ENCODE measurements at regions not wholly inside any gene's neighbourhood (a gene's known extent, or its start where the extent isn't known, plus 50 kb on each side); places are given as distances from the start of the nearest gene placed in this dataset.

DNA sequence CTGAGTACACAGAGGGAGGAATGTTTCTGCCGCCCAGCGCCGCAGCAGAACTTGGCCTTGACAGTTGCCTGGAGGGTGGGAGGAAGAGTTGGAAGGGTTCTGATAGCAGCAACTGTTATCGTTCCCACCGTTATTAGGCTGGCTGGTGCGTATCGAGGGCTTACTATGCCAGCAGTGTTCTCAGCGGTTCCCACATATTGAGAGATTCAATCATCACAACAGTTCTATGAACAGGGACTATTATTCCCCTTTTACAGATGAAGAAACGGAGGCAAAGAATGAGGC, 380.1 kb upstream of the SULF2 start:
- DNase-seq, result no peak

DNA sequence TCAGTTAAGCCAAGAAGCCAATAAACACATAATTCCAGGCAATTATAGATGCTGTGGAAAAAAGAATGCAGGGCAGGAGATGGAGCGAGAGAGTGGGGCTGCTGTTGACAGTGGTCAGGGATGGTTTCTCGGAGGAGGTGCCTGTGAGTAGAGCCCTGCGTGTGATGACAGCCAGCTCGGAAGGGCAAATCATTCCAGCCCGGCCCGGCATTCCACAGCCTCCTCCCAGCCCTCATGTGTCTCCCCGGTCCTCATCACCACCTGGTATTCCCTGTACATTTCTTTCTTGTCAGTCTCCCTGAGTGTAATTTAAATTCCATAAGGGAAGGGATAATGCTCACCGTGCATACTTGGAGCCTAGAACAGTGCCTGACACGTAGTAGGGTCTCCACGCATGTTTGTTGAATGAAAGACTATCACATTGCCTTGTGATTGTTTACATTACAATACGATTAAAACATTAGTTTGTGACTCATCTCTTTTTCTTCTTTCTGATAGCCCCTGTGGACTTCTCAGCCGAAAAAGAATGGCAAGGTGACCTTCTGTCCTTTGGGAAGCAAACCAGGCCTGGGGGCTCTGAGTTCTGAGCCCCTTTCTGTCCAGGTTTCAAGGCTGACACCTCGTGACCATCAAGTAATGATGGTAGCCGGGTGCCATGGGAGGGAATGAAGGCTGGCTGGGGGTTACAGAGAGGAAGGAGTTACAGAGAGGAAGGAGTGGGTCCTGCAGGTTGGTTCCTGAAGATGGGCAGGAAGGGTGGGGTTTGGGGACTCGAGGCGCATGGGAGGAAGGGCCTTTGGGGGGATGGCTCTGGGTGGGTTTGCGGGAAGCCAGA, 379.5 kb upstream of the SULF2 start:
- DNase-seq, result no peak

DNA sequence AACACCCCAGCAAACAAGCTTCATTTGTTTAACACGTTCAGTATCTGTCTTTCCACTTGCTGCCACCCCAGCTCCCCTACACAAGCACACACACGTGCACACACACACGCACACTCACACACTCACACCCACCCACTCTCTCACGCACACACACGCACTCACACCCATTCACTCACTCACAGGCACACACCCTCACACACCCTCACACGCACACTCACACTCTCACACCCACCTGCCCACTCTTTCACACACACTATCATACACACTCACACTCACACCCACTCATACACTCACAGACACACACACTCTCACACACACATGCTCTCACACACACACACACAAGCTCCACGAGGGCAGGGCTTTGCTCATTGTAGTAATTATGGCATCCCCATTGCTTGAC, 378.8 kb upstream of the SULF2 start:
- no peak for DNase-seq

DNA sequence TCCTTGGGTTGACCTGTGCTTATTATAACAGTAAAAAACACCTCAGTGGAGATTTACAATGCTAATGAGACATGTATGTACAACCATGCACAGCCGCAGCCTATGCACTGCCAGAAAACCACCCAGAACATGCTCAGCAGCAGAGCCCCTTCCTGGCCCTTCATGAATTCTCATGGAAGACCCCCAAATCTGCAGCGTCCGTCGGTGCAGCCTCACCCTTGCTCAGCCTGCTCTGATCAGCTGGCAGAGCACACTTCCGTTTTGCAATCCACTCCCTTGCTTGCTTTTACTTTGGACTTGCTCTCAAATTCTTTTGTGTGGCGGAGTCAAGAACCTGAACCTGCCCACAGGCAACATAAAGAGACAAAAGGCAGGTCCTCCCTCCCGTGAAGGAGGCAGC, 378.2 kb upstream of the SULF2 start:
- no peak for DNase-seq

DNA sequence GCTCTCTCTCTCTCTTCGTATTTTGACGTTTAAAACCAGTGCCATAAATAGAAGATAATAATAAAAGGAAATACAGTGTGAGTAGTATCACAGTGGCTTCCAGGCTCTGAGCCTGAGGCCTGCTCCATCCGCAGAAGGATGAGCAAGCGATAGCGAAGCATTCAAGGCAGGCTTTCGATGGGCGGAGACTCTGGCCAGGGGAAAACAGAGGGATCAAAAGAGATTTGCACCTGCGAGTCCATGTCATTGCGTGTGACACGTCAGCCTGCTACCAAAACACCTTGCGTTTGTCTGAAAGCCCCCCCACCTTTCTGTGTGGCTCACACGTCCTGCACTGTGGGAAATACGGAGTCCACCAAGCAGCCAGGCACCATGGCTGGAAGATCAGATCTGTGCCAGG, 377.3 kb upstream of the SULF2 start:
- DNase-seq, result no peak

DNA sequence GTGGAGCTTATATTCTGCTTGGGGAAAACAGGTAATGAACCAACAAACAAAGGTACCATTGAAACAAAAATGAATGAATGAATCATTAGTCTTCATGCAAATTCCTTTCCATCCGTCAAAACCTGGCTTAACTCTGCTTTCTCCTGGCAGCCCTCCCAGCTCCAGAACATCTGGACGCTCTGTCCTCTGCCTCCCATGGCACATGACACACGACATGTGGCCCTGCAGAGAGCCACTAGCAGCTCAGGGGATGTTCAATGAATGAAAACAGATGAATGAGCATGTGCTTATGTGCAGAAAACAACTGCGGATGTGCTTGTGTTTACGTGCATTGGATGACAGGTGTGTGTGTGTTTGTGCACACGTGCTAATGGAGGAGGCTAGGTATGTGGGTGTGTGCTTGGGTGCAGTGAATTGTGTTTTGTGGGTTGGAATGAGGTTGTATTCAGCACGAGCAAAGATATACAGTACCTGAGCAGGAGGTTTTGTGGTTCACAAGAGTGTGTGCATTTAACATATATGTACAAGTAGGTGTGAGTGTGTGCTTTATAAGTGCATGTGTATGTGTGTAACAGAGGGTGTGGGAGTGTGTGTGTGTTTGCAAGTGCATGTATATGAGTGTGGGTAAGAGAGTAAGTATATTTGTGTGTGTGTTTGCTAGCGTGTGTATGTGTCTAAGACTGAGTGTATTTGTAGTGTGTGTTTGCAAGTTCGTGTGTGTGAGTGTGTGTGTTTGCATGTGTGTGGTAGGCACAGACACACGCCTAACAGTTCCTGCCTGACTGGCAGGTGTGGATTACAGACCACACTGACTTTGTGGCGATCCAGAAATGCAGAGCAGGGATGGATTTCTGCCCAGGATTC, 374.1 kb upstream of the SULF2 start:
- no peak for DNase-seq

DNA sequence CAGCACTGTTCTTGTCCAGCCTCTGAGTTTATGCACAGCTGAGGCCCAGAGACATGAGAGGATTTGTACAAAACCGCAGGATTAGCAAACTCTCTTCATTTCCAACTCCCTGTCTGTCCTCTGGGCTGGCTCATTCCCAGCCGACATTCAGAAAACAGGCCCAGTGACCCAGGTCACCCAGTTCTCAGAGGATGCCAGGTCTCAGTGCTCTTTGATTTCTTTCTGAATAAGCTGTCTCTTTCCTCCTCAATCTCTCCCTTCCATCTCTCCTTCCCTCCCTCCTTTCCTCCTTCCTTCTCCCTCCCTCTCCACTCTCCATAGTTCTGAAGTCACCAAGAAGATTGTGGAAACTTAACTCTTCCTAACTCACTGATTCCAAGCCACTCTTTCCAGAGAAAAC, 372.7 kb upstream of the SULF2 start:
- DNase-seq, result no peak

DNA sequence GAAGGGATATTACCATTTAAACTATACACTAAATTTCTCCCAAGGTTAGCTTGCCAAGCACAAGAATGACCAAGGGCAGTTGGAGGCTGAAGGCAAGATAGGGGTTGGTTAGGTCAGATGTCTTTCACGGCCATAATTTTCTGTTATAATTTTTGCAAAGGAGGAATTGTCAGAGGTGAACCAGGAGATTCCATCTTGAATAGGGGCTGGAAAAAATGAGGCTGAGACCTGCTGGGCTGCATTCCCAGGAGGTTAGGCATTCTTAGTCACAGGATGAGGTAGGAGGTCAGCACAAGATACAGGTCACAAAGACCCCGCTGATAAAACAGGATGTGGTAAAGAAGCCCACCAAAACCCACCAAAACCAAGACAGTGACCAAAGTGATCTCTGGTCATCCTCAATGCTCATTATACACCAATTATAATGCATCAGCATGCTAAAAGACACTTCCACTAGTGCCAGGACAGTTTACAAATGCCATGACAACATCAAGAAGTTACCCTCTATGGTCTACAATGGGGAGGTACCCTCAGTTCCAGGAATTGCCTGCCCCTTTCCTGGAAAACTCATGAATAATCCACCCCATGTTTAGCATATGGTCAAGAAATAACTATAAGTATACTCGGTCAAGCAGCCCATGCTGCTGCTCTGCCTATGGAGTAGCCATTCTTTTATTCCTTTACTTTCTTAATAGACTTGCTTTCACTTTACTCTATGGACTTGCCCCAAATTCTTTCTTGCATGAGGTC, 371.8 kb upstream of the SULF2 start:
- no peak for DNase-seq

DNA sequence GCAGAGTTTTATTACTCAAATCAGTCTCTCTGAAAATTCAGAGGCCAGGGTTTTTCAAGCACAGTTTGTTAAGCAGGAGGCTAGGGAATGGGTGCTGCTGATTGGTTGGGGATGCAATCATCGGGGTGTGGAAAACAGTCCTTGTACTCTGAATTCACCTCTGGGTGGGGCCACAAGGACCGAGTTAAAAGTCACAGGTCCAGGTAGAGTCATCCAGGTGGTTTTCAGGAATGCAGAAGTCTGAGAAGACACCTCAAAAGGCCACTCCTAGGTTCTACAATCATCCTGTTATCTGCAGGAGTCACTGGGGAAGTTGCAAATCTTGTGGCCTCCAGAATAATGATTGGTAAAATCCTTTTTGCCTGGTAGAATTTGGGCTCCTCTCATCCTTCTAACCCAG, 371.2 kb upstream of the SULF2 start:
- no peak for DNase-seq

DNA sequence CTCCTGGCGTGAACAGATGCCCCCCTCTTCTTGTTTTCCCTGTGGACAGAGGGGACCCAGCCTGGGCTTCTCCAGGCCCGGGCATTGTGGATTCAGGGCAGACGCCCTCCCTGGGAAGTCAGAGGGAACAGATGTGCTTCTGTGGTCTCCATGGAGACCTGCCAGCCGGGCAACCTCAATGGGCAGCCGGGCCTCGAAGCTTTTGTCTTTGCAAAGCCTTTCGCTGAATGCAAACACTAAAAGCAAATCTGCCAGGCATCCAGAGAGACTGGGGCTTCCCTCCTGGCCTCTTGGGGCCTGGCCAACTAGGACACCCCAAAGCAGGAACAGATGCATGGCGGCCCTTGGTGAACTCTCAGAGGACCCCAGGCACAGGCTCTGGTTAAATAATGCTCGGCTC, 370.0 kb upstream of the SULF2 start:
- no peak for DNase-seq

DNA sequence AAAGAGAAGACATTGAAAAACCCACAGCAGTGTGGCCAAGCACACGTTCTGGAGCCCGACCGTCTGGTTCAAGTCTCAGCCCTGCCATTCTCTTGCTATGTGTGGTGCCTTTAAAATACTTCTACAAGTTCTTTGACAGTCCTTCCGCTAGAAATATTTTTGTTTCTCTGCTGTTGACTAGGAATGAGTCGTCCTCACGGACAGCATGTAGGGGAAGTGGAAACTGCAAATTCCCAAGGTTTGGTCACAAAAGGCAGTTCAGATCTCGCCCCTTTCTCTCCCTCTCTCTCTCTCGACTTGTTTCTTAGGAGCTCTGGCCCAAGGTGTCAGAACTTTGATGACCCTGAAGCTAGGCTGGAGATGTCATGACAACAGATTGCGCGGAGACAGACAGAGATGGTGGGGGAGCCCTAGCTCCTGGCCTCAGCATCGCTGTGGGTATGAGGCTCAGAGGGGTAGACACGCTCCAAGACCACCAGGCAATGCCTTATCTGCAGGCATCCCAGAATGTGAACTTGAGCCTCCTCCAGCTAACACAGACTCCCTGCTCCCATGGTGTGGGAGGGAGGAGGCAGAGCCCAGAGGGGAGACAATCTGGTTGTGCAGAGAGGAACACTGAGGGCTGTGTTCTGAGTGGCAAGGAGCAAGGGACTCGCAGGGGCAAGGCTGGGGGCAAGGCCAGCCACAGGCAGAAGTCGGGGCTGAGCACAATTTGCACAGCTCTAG, 368.9 kb upstream of the SULF2 start:
- no peak for DNase-seq

DNA sequence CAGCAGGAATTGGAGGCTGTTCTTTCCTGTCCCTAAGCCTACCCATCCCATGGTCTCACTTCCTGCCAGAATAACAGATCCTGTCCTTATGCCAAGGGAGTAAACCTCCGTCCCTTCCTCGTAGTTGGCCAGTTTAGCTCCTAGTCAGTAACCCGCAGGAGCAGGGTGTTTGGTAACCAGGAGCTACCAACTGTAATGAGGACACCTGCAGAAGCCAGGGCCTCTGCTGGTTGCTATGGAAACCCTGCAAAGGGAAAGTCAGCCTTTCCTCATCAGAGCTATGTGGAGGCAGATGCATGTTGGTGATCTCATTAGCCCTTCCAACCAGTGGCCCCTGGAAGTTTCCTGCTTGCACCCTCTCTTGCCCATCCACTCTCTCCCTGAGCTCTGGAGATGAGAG, 368.2 kb upstream of the SULF2 start:
- no peak for DNase-seq

DNA sequence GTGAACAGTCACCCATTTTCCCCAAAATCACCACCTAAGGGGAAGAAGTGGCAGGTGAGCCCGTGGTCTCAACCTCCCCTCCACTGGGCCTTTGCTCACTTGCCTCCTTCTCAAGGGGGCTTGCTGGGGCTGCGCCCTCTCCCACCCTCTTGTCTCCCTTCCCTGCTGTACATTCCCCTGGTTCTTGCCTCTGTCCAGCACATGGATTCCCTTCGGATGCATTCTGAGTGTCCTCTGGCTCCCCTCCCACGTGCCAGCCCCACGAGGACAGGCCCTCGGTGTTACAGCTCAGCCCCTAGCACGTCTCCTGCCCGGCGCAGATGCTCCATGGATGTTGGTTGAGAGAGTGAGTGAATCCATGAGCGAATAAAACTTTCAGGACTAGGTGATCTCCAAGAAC, 367.8 kb upstream of the SULF2 start:
- DNase-seq, result no peak

DNA sequence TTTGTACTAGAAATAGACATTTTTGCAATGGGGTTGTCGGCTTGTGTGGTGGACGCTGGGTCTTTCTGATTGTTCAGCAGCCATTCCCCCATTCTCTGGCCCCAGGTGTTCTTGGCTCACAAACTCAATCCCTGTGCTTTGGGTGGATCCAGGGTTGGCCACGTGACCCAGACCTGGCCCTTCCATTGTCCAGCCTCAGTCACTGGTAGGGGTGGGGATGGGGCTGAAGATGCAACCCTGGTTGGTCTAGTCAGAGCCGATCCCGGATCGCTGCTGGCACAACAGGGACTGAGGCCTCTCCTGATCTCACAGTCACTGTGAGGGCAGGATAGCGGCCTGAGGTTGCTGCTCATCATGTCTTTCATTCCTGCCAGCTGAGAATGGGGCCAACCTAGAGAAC, 365.3 kb upstream of the SULF2 start:
- no peak for DNase-seq

DNA sequence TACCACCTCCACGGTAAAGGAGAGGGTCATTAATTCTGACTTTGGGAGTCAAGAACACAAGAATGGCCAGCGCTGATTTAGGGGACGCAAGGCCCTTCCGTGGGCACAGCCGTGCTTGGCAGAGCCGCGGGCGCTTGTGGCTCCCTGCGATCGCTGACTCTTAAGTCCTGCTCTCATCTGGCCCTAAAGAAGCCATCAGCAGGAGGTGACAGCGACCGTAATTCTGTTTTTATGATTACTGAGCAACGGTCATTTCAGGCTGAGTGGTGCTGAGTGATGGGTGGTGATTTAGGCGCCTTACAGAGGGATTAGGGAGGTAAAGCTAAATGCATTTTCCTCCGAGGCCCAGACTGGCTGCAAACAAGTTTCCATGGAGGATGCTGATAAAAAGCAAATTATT, 364.6 kb upstream of the SULF2 start:
- DNase-seq, result no peak

DNA sequence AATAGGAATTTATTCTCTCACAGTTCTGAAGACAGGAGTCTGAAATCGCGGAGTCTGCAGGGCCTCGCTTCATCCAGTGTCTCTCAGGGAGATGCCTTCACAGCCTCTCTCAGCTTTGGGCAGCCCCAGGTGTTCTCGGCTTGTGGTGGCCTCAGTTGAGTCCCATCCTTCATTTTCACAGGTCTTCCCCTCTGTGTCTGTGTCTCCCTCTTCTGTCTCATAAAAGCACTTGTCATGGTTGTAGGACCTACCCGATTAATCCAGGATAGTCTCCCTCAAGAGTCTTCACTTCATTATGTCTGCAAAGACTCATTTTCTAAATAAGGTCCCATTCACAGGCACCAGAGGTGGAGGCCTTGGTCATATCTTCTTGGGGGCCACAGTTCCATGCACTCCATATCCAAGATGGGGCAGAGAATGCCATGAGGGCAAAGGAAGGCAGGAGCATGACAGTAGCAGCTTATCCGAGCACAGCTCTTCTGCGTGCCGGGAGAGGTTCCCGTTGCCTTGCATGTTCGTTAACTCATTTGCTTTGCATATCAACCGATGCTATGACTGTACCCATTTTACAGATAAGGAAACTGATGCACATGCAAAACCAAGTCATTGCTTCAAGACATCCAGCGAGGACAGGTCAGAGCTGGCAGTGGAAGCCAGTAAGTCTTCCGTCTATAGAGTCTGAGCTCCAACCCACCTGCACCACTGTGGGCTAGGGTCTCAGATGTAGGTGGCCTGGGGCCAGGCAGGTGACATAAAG, 363.8 kb upstream of the SULF2 start:
- no peak for DNase-seq

DNA sequence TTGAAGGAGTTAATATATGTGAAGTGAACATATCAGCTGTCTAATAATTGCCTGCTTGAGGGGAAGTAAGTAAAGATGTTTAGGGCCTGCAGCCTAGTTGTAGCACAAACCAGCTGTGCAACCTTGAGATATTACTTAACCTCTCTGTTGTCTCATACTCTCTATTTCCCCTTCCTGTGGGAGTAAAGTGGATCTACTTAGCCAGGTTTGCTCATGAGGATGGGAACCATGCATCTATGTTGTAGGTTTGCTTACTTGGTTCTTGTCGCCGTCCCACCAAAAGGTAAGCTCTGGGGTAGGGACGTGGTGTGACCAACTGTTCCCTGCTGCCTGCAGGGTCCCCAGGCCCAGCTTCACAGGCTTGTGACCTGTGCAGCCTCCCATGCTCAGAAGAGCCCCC, 362.7 kb upstream of the SULF2 start:
- DNase-seq, result no peak

DNA sequence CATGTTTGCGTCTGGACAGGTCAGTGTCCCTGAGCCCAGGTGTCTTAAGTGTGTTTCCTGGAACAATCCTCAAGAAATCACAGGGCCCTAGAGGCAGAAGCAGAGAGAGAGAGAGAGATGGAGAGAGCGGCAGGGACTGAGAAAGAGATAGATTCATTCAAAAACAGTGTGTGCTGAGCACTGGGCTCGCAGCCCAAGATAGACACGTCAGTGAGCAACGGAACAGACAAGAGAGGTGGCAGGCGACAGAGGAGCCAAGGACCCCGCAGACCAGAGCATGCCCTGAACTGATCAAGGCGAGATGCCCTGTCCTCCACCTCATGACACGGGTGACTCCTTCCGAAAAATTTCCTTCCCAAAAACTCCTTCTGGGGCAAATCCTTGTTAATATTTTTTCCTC, 362.0 kb upstream of the SULF2 start:
- no peak for DNase-seq

DNA sequence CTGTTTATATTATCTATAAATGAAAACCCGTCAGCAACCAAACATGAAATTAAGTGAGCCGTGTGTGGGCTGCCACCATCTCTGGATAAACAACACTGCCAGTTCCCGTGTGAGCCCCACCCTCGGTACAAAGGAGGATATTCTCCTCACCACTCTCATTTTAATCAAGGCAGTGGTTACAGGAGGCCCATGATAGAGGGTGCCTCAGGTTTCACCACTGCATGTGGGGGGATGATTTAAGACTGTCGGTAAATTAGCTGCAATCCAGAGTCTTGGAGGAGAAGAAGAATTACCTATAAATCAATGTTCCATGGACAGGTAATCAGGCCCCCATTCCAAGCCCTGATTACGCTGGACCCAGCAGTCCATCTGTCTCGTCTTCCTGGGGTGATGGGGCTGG, 361.6 kb upstream of the SULF2 start:
- no peak for DNase-seq

DNA sequence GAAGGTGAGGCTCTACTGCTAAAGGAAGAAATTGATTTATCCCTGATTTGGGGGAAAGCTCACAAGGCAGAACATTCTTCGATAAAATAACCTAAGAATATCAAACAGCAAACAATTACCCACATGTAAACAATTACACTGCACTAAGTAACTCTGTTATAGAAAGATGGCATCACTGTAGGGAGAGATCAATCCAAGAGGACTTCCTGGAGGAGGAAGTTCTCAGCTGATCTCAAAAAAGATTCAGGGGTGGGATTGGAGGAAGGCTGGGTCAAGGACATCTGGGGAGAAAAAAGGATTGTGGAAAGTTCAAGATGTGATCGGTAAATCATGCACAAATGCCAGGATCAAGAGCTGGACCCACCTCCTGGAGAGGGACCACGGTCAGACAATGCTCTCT, 361.0 kb upstream of the SULF2 start:
- DNase-seq, result no peak

DNA sequence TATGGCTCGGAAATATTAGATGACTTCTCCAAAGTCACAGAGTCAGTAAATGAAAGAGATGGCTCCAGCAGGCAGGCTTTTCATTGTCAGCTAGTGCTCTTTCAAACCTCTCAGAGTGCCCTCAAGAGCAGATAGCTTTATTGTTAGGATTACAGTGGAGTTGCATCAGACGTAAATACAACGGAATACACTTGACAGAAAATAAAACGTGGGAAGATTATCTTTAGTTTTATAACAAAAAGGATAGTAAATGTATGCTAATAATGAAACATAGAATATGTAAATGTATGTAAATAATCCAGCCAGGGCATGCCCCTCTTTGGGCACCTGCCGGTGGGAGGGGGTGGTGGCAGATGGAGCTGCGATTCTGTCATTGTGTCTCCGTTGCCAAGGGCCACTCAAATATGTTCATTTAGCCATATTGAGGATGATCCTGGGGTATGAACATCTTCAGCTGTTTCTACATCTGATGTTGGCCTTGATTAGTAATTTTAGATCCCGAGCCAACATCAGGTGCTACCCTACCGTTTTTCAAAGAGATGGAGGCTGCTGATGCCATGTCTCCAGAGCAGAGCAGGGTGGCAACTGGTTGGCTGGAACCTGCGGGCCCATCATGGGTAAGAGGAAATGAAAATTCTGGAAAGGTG, 358.3 kb upstream of the SULF2 start:
- no peak for DNase-seq

DNA sequence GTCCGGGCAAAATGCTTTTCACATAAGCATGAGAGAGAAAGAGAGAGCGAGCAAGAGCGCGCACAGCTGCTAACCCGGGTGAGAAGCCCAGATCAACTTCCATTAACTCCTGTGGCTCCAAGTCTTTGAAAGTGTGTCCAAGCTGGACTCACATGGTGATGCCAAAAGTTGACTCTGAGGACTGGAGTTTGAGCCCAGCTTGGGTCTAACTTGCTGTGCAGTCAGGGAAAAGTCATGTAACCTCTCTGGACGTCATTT, 357.2 kb upstream of the SULF2 start:
- no peak for DNase-seq

All from CD4-positive, alpha-beta T cell treated with Interleukin-4 for 1 hour (primary cell).